ENCODE measurements at regions not wholly inside any gene's neighbourhood (a gene's known extent, or its start where the extent isn't known, plus 50 kb on each side); places are given as distances from the start of the nearest gene placed in this dataset.

DNA sequence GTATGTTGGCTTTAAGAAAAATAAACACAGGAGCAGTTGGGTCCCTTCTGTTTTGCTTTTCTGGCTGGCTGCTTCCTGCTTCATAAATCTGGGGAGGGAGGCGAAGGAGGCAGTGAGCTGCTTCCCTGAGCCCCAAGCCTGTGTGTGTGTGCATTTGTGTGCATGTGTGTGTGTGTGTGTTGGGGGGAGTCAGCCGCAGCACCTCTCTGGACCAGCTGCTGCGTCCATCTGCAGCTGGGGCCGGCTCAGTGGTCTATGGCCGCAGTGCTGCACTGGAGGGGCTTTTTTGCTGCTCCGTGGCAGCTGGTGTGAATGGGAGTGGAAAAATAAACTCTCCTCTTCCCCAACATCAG lies 192.3 kb downstream of the RNF144A start:
- TF ChIP-seq, protein P1, sequence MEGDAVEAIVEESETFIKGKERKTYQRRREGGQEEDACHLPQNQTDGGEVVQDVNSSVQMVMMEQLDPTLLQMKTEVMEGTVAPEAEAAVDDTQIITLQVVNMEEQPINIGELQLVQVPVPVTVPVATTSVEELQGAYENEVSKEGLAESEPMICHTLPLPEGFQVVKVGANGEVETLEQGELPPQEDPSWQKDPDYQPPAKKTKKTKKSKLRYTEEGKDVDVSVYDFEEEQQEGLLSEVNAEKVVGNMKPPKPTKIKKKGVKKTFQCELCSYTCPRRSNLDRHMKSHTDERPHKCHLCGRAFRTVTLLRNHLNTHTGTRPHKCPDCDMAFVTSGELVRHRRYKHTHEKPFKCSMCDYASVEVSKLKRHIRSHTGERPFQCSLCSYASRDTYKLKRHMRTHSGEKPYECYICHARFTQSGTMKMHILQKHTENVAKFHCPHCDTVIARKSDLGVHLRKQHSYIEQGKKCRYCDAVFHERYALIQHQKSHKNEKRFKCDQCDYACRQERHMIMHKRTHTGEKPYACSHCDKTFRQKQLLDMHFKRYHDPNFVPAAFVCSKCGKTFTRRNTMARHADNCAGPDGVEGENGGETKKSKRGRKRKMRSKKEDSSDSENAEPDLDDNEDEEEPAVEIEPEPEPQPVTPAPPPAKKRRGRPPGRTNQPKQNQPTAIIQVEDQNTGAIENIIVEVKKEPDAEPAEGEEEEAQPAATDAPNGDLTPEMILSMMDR (IDR thresholded peaks at IDR 0.05; ENCODE audit: low read depth, low read length): no peak
- TF ChIP-seq POLR2A (IDR thresholded peaks at IDR 0.05; ENCODE audit: extremely low read depth, insufficient read length): no peak
- no peak for TF ChIP-seq MYC (IDR thresholded peaks at IDR 0.05; ENCODE audit: low read depth, low read length)
- TF ChIP-seq, protein P2, sequence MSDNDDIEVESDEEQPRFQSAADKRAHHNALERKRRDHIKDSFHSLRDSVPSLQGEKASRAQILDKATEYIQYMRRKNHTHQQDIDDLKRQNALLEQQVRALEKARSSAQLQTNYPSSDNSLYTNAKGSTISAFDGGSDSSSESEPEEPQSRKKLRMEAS (IDR thresholded peaks at IDR 0.05; ENCODE audit: low read depth, low read length): no peak

All from NB4 (cell line).